Spleen (tissue), 7 donors: ENCODE measurements at regions not wholly inside any gene's neighbourhood (a gene's known extent, or its start where the extent isn't known, plus 50 kb on each side); places are given as distances from the start of the nearest gene placed in this dataset.

Experiments
- POLR2A ChIP-seq, 3 donors: fragments of 450-650 bp; IDR thresholded peaks; one replicate each; pipeline ENCODE4 v1.5.1; 2017; ENCODE audit warnings: antibody characterized with exemption in 3 of 3, mild to moderate bottlenecking in 1 of 3
- POLR2AphosphoS5 ChIP-seq, 3 donors: sonication (generic); formaldehyde crosslinking; IDR thresholded peaks; one replicate each; pipeline ENCODE4 v1.5.1; 2017; ENCODE audit warnings: antibody characterized with exemption in 3 of 3
- TF ChIP-seq, protein P1 (sequence below), 11 experiments: fragments of 200-600 bp in 7 of 11; fragments of 450-650 bp in 4 of 11; sonication (generic) in 4 of 11; IDR thresholded peaks in 8 of 11; conservative IDR thresholded peaks in 3 of 11; 1 replicate in 7 of 11; 2 replicates in 4 of 11; pipeline versions ENCODE4 v1.4.0 to v1.8.0; 2016 to 2021; ENCODE audit warnings: antibody characterized with exemption in 11 of 11, inconsistent platforms in 4 of 11, mild to moderate bottlenecking in 1 of 11
- donor health status: DM: no; HTN: no; CAD: no; lungs with moderate emphysema.
- donor health status: DM: no; HTN: no; CAD: no.
- donor health status: DM: no; HTN: no; CAD: no.

DNA sequence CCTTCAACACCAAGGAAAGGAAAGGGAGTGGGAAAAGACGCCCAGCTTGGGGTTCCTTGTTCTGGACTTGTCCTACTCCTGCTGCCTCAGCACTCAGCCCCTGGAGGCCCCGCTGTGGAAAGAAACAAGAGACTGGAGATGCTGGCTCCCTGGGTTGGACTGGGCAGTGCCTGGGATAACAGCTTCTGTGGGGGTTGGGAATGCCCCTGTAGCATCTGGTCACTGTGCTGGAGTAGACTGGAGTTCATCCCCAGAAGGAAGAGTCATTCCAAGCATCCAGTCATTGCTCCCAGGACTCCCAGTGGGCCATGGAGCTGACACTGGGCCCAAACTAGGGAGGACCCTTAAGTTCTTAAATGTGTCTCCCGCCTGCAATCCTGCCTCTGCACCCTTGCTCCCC lies 129.3 kb upstream of the HAAO start:
- TF ChIP-seq, protein P1, sequence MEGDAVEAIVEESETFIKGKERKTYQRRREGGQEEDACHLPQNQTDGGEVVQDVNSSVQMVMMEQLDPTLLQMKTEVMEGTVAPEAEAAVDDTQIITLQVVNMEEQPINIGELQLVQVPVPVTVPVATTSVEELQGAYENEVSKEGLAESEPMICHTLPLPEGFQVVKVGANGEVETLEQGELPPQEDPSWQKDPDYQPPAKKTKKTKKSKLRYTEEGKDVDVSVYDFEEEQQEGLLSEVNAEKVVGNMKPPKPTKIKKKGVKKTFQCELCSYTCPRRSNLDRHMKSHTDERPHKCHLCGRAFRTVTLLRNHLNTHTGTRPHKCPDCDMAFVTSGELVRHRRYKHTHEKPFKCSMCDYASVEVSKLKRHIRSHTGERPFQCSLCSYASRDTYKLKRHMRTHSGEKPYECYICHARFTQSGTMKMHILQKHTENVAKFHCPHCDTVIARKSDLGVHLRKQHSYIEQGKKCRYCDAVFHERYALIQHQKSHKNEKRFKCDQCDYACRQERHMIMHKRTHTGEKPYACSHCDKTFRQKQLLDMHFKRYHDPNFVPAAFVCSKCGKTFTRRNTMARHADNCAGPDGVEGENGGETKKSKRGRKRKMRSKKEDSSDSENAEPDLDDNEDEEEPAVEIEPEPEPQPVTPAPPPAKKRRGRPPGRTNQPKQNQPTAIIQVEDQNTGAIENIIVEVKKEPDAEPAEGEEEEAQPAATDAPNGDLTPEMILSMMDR (IDR thresholded peaks at IDR 0.05 in 8 of 11, conservative IDR thresholded peaks at IDR 0.05 in 3 of 11) = no peak
- no peak for TF ChIP-seq POLR2AphosphoS5 (IDR thresholded peaks at IDR 0.05)
- no peak for TF ChIP-seq POLR2A (IDR thresholded peaks at IDR 0.05)
